Ovary (tissue), 7 donors: ENCODE measurements at regions not wholly inside any gene's neighbourhood (a gene's known extent, or its start where the extent isn't known, plus 50 kb on each side); places are given as distances from the start of the nearest gene placed in this dataset.

Experiments
- DNase-seq, 5 donors: peaks; one replicate each; pipeline ENCODE4 v3.0.0-alpha.2; 2019 to 2020
- H3K27ac ChIP-seq, 2 donors: fragments of 200-600 bp; one replicate each; pipeline versions ENCODE4 v1.5.1 to v1.8.0; 2019 to 2022
- H3K27me3 ChIP-seq: fragments of 200-600 bp; one replicate; pipeline ENCODE4 v1.8.0; 2022
- H3K36me3 ChIP-seq: fragments of 200-600 bp; sonication (generic); one replicate; pipeline ENCODE4 v1.5.1; 2019
- H3K4me1 ChIP-seq: one replicate; pipeline ENCODE4 v1.8.1; 2013; ENCODE audit warnings: mild to moderate bottlenecking, moderate library complexity; ENCODE audit not compliant: insufficient read depth
- H3K4me3 ChIP-seq: fragments of 200-600 bp; sonication (generic); one replicate; pipeline ENCODE4 v1.5.1; 2017
- H3K9me3 ChIP-seq, 2 donors: fragments of 200-600 bp in 1 of 2; sonication (generic) in 1 of 2; one replicate each; pipeline versions ENCODE4 v1.5.1 to v1.8.1; 2013 to 2019; ENCODE audit warnings: mild to moderate bottlenecking in 1 of 2, moderate library complexity in 1 of 2
- CTCF ChIP-seq, 3 donors: fragments of 450-650 bp in 2 of 3; fragments of 200-600 bp in 1 of 3; IDR thresholded peaks; one replicate each; pipeline versions ENCODE4 v1.5.1 to v1.8.0; 2016 to 2022; ENCODE audit warnings: antibody characterized with exemption in 3 of 3, mild to moderate bottlenecking in 1 of 3
- EP300 ChIP-seq: sonication (generic); formaldehyde crosslinking; IDR thresholded peaks from one replicate; pipeline ENCODE4 v1.6.1; 2017; ENCODE audit warnings: antibody characterized with exemption
- POLR2A ChIP-seq: fragments of 450-650 bp; IDR thresholded peaks from one replicate; pipeline ENCODE4 v1.6.1; 2017; ENCODE audit warnings: antibody characterized with exemption, mild to moderate bottlenecking, moderate library complexity
- WGBS, 3 donors: extraction: QIAGEN DNeasy Blood & Tissue Kit in 1 of 3; methylation state at CpG; one replicate each; pipeline versions ENCODE4 v1.1.5 to v1.1.7; 2013 to 2017; 5-methylcytosine and 5-hydroxymethylcytosine counted together
- intact Hi-C, 4 donors: fragments of 100-400 bp; cut with DNase I; formaldehyde crosslinking; loops; one replicate each; pipeline versions ENCODE4 v1.11.0 to v1.15.1; 2022 to 2023
- donor health status: DM: no; HTN: no; CAD: no; lungs with moderate emphysema.
- donor health status: DM: no; HTN: no; CAD: no.
- donor health status: Bipolar disorder and iron deficiency.
- donor health status: DM: no; HTN: no; CAD: no.
- donor health status: DM: yes; HTN: yes; CAD: no.

- H3K4me3 ChIP-seq: no peak overlapping the region
- no peaks in the 10 kb centered on the region for H3K27me3 ChIP-seq
- no peak for DNase-seq
- no peak for TF ChIP-seq POLR2A
- no peak for TF ChIP-seq EP300
- TF ChIP-seq CTCF (IDR thresholded peaks at IDR 0.05): no peak
- 79 to 82% (median 79%) methylated on average over 4 of the region's 4 CpGs for WGBS, 3 donors
- H3K9me3 ChIP-seq: no peaks in the 10 kb centered on the region
- intact Hi-C loops: no loop called here
- H3K36me3 ChIP-seq: no peaks in the 10 kb centered on the region
- H3K4me1 ChIP-seq: no peaks in the 10 kb centered on the region
- H3K27ac ChIP-seq: no peak overlapping the region
These were observed 1045.4 kb upstream of the CADM2 start for GRCh38 chr3:83913381-83913780.

- TF ChIP-seq CTCF (IDR thresholded peaks at IDR 0.05): no peak
- Histone ChIP-seq H3K9me3 (peaks cover 0 to 7% of the 10 kb centered on the region in 2 donors), H3K27ac (no peak overlapping the region), H3K36me3 (no peaks in the 10 kb centered on the region), H3K4me1 (no peaks in the 10 kb centered on the region), H3K27me3 (no peaks in the 10 kb centered on the region), H3K4me3 (no peak overlapping the region)
- DNase-seq: no peak
- intact Hi-C loops: no loop called here
- WGBS, 3 donors: 77 to 81% (median 79%) methylated on average over 4 of the region's 4 CpGs
These were observed 1032.5 kb upstream of the CADM2 start for GRCh38 chr3:83926291-83926690.

GRCh38 chr3:83928391-83928790, 1030.4 kb upstream of the CADM2 start:
- WGBS, 3 donors: 58 to 69% (median 65%) methylated on average over 3 of the region's 3 CpGs
- no peak for DNase-seq
- H3K36me3 ChIP-seq: no peaks in the 10 kb centered on the region

GRCh38 chr3:83928903-83929302, 1029.9 kb upstream of the CADM2 start:
- no peak for TF ChIP-seq CTCF (IDR thresholded peaks at IDR 0.05)
- no peak for TF ChIP-seq POLR2A
- Histone ChIP-seq H3K4me3 (no peak overlapping the region), H3K4me1 (no peaks in the 10 kb centered on the region), H3K9me3 (peaks cover 0 to 7% of the 10 kb centered on the region in 2 donors), H3K36me3 (no peaks in the 10 kb centered on the region), H3K27ac (no peak overlapping the region), H3K27me3 (no peaks in the 10 kb centered on the region)
- intact Hi-C loops: no loop called here
- 76 to 86% (median 83%) methylated on average over 2 of the region's 2 CpGs for WGBS, 3 donors
- DNase-seq: no peak

More at GRCh38 chr3:83928391-83928790, 1030.4 kb upstream of the CADM2 start:
- intact Hi-C loops: no loop called here
- TF ChIP-seq EP300: no peak
- TF ChIP-seq CTCF (IDR thresholded peaks at IDR 0.05): no peak
- TF ChIP-seq POLR2A: no peak
- Histone ChIP-seq H3K27me3 (no peaks in the 10 kb centered on the region), H3K9me3 (peaks cover 0 to 7% of the 10 kb centered on the region in 2 donors), H3K4me1 (no peaks in the 10 kb centered on the region), H3K4me3 (no peak overlapping the region), H3K27ac (no peak overlapping the region)
